WI38 (cell line): ENCODE measurements at regions not wholly inside any gene's neighbourhood (a gene's known extent, or its start where the extent isn't known, plus 50 kb on each side); places are given as distances from the start of the nearest gene placed in this dataset.

Experiments used
- H3K4me3 ChIP-seq: 2 replicates; pipeline ENCODE4 v1.5.1; 2011; ENCODE audit warnings: low read depth, mild to moderate bottlenecking, control low read depth, low read length
- TF ChIP-seq, protein P1 (sequence below): IDR thresholded peaks from 2 replicates; pipeline ENCODE4 v1.5.1; 2012; ENCODE audit warnings: low read depth, mild to moderate bottlenecking, control low read depth, low read length

DNA sequence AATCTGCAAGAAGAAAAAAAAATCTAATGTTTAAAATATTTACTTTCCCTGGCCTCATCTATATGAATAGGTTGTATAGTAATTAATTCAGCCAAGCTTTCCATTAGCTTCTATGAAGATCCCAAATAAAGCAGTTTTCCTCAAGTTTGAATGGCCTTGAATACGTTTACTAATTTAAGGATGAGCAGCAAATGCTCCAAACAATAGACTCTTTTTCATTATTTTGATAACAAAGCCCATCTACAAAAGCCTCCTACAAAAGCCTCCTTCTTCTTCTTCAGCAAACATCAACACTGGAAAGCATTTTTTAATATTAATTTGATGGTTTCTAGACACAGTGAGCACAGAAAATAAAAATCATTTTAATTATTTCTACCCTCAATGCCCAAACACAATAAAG is 1130.3 kb upstream of the CNTN5 start:
- no peak overlapping the region for H3K4me3 ChIP-seq
- TF ChIP-seq, protein P1, sequence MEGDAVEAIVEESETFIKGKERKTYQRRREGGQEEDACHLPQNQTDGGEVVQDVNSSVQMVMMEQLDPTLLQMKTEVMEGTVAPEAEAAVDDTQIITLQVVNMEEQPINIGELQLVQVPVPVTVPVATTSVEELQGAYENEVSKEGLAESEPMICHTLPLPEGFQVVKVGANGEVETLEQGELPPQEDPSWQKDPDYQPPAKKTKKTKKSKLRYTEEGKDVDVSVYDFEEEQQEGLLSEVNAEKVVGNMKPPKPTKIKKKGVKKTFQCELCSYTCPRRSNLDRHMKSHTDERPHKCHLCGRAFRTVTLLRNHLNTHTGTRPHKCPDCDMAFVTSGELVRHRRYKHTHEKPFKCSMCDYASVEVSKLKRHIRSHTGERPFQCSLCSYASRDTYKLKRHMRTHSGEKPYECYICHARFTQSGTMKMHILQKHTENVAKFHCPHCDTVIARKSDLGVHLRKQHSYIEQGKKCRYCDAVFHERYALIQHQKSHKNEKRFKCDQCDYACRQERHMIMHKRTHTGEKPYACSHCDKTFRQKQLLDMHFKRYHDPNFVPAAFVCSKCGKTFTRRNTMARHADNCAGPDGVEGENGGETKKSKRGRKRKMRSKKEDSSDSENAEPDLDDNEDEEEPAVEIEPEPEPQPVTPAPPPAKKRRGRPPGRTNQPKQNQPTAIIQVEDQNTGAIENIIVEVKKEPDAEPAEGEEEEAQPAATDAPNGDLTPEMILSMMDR = no peak

DNA sequence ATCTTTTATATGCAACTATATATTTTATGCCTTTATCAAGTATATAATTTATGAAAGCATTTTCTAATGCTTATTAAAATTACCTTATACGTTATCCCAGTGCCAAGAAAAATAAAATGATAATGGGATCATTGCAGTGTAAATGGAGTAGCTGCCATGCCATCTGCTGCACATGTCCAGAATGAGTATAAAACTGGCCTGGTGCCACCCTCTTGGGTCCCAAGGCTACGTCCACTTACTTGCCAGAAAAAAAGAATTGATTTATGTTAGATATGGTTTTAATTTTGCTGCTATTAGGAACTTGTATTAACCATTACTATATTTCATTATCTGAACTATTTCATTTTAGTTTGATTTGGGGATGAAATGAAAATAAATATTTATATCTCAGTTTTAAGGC is 1127.1 kb upstream of the CNTN5 start:
- TF ChIP-seq, protein P1 = no peak
- no peak overlapping the region for H3K4me3 ChIP-seq

DNA sequence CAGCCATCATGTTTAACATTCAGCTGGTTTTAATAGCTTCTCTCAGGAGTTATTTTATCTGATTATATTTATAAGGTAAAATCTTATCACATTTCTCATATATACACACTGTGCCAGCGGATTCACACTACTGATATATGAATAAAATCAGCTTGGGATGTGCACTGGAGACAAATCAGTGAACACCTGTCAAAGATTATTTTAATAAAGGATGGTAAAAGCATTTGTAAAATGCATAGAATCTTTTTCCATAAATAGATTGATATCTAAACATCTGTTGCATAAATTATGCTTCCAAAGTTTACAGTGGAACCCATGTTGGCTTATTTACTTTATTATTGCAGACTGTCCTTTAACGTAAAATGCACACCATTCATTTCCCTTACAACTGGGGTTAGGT is 1125.8 kb upstream of the CNTN5 start:
- TF ChIP-seq, protein P1 = no peak
- H3K4me3 ChIP-seq = no peak overlapping the region

DNA sequence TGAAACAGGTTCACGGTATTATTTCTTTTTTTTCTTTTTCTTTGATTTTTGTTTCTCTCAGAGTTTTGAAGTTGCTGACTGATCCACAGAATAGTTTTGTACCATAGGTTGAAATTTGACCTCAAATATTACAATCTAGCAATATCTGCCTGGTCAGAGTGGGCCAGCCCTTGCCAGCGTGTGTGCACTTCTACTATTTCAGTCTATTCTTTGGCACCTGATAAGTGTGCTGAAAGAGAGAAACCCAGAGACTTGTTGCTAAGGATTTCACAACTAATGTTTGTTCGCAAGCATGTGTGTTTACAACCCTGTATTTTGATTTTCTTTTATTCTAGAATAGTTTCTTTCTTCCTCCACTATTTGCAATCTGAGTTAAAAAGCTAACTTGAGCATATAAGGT is 1125.2 kb upstream of the CNTN5 start:
- TF ChIP-seq, protein P1 = no peak
- no peak overlapping the region for H3K4me3 ChIP-seq

DNA sequence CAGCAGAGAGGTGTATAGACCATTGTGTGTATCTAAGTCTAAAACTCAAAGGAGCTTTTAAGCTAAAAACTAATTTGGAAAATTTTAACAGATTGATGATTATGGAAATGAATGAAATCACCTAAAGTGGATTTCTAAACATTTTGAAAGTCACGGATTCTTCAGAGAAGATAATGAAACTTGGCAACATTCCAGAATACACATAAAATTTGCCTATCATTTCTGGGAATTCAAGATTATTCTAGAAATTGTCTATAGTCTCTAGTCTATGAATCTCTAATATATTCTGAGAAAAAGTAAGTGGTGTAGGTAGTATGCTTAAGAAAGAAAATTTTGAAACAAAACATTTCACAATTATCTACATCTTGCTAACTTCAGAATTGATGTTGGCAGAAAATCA is 1117.9 kb upstream of the CNTN5 start:
- TF ChIP-seq, protein P1 = no peak
- no peak overlapping the region for H3K4me3 ChIP-seq

DNA sequence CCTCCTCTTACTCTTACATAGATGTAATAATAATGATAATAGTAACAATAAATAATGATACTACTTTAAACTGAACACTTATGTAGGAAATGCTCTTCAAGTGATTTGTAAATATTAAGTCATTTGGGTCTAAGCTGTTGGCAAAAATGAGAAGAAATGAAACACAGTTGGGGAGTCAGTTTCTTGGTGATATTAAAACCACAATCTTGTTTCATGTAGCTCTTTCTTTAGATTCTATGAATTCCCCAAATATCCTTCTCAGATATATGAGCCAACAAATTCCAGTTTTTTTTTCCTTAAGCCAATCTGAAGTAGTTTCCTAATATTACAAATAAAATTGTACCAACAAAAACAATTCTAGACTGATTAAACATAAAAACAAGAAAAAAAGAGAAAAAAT is 1115.6 kb upstream of the CNTN5 start:
- TF ChIP-seq, protein P1 = no peak
- H3K4me3 ChIP-seq = no peak overlapping the region

DNA sequence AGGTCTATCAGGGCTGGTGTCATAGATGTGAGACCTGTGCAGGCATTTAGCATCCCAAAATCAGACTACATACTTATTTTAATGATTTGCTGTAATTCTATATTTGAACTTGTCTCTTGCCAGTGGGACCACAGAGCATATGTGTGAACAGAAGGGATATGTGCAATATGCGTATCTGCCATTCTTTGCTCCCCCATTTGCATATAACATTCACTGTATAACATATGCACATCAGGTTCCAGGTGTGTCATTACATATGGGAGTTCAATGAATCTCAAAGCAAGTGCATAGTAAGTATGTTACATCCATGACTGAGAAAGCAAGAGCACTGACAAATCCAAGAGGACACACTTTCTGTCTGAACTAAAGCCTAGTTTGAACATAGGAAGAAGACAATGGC is 1115.1 kb upstream of the CNTN5 start:
- no peak overlapping the region for H3K4me3 ChIP-seq
- TF ChIP-seq, protein P1 = no peak
